ENCODE measurements at regions not wholly inside any gene's neighbourhood (a gene's known extent, or its start where the extent isn't known, plus 50 kb on each side); places are given as distances from the start of the nearest gene placed in this dataset.

GRCh38 chr9:28034242-28034641 is 461.0 kb upstream of the C9orf72 start:
- no peak overlapping the region for H3K4me3 ChIP-seq (ENCODE audit: low read length)
- no peak for TF ChIP-seq CTCF (conservative IDR thresholded peaks at IDR 0.05; ENCODE audit: low read length)
- no peak for DNase-seq (ENCODE audit: low read depth)

GRCh38 chr9:28037968-28038367 is 464.7 kb upstream of the C9orf72 start:
- H3K4me3 ChIP-seq (ENCODE audit: low read length): no peak overlapping the region
- DNase-seq (ENCODE audit: low read depth): no peak
- TF ChIP-seq CTCF (conservative IDR thresholded peaks at IDR 0.05; ENCODE audit: low read length): no peak

GRCh38 chr9:28045051-28045450 is 471.8 kb upstream of the C9orf72 start:
- DNase-seq (ENCODE audit: low read depth): no peak
- no peak for TF ChIP-seq CTCF (conservative IDR thresholded peaks at IDR 0.05; ENCODE audit: low read length)
- H3K4me3 ChIP-seq (ENCODE audit: low read length): no peak overlapping the region

GRCh38 chr9:28050046-28050445 is 476.8 kb upstream of the C9orf72 start:
- no peak for TF ChIP-seq CTCF (conservative IDR thresholded peaks at IDR 0.05; ENCODE audit: low read length)
- H3K4me3 ChIP-seq (ENCODE audit: low read length): no peak overlapping the region
- DNase-seq (ENCODE audit: low read depth): peak; percentile 58

- peak; percentile 50 for DNase-seq (ENCODE audit: low read depth)
- no peak overlapping the region for H3K4me3 ChIP-seq (ENCODE audit: low read length)
- TF ChIP-seq CTCF (conservative IDR thresholded peaks at IDR 0.05; ENCODE audit: low read length): no peak
Observed at GRCh38 chr9:28050941-28051340, 477.7 kb upstream of the C9orf72 start.

GRCh38 chr9:28051559-28052503 is 478.6 kb upstream of the C9orf72 start:
- no peak overlapping the region for H3K4me3 ChIP-seq (ENCODE audit: low read length)
- peak; percentile 72 for DNase-seq (ENCODE audit: low read depth)
- TF ChIP-seq CTCF (conservative IDR thresholded peaks at IDR 0.05; ENCODE audit: low read length): no peak

Measured in AG10803 (cell line).